Smooth muscle cell (in vitro differentiated cells): ENCODE measurements at regions not wholly inside any gene's neighbourhood (a gene's known extent, or its start where the extent isn't known, plus 50 kb on each side); places are given as distances from the start of the nearest gene placed in this dataset.

ENCODE experiments used
- DNase-seq: peaks from one replicate; lab custom pipeline; 2025; ENCODE audit not compliant: unreplicated experiment; lab: John Stamatoyannopoulos, UW
- H2AFZ ChIP-seq: fragments of 200-600 bp; sonication (generic); 2 replicates; pipeline ENCODE4 v1.6.0; 2016; ENCODE audit warnings: antibody characterized with exemption, low read depth, mild to moderate bottlenecking
- H3F3A ChIP-seq: fragments of 200-600 bp; sonication (generic); 2 replicates; pipeline ENCODE4 v1.6.0; 2017; ENCODE audit warnings: antibody characterized with exemption, low read depth
- H3K27ac ChIP-seq: fragments of 200-600 bp; sonication (generic); 2 replicates; pipeline ENCODE4 v1.5.1; 2016; ENCODE audit warnings: low read depth, mild to moderate bottlenecking
- H3K27me3 ChIP-seq: fragments of 200-600 bp; sonication (generic); 2 replicates; pipeline ENCODE4 v1.6.1; 2016; ENCODE audit warnings: low read depth, mild to moderate bottlenecking
- H3K36me3 ChIP-seq: fragments of 200-600 bp; sonication (generic); 2 replicates; pipeline ENCODE4 v1.5.1; 2016; ENCODE audit warnings: low read depth
- H3K4me1 ChIP-seq: fragments of 200-600 bp; sonication (generic); 2 replicates; pipeline ENCODE4 v1.5.1; 2016; ENCODE audit warnings: low read depth
- H3K4me2 ChIP-seq: fragments of 200-600 bp; sonication (generic); 2 replicates; pipeline ENCODE4 v1.6.0; 2016; ENCODE audit warnings: mild to moderate bottlenecking
- H3K4me3 ChIP-seq: fragments of 200-600 bp; sonication (generic); 2 replicates; pipeline ENCODE4 v1.5.1; 2016; ENCODE audit warnings: mild to moderate bottlenecking
- H3K79me2 ChIP-seq: fragments of 200-600 bp; sonication (generic); 2 replicates; pipeline ENCODE4 v1.6.0; 2016; ENCODE audit warnings: low read depth, mild to moderate bottlenecking
- H3K9ac ChIP-seq: fragments of 200-600 bp; sonication (generic); 2 replicates; pipeline ENCODE4 v1.6.0; 2016; ENCODE audit warnings: low read depth
- H3K9me3 ChIP-seq: fragments of 200-600 bp; sonication (generic); replicated peaks from 2 replicates; pipeline ENCODE4 v1.5.1; 2016; ENCODE audit warnings: low read depth
- H4K20me1 ChIP-seq: fragments of 200-600 bp; sonication (generic); 2 replicates; pipeline ENCODE4 v1.6.0; 2016; ENCODE audit warnings: low read depth
- WGBS: methylation state at CpG from one replicate; pipeline ENCODE4 v1.1.7; 2016; ENCODE audit warnings: low lambda C conversion rate; 5-methylcytosine and 5-hydroxymethylcytosine counted together
- TF ChIP-seq, protein P1 (sequence below): fragments of 200-600 bp; sonication (generic); IDR thresholded peaks from 2 replicates; pipeline ENCODE4 v1.5.1; 2017; ENCODE audit warnings: borderline replicate concordance, mild to moderate bottlenecking, antibody characterized with exemption; ENCODE audit not compliant: insufficient read depth, poor library complexity, severe bottlenecking

DNA sequence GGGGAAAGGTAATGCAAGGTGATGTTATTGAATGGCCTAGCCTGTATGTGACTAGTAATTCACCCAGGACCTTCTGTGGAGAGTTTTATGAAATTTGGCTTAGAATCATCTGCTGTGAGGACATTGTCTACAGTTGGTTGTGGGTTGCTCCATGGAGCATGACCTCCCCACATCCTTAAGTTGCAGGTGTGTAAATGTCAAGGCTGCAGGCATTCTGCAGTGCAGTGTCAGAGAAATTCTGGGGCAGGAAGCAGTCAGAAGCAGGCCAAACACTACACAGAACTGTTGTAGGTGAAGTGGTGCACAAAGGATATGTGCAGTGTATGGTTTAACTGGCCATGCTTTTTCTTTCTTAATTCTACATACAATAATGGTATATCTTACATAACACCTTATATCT is 588.3 kb downstream of the EBF1 start:
- TF ChIP-seq, protein P1, sequence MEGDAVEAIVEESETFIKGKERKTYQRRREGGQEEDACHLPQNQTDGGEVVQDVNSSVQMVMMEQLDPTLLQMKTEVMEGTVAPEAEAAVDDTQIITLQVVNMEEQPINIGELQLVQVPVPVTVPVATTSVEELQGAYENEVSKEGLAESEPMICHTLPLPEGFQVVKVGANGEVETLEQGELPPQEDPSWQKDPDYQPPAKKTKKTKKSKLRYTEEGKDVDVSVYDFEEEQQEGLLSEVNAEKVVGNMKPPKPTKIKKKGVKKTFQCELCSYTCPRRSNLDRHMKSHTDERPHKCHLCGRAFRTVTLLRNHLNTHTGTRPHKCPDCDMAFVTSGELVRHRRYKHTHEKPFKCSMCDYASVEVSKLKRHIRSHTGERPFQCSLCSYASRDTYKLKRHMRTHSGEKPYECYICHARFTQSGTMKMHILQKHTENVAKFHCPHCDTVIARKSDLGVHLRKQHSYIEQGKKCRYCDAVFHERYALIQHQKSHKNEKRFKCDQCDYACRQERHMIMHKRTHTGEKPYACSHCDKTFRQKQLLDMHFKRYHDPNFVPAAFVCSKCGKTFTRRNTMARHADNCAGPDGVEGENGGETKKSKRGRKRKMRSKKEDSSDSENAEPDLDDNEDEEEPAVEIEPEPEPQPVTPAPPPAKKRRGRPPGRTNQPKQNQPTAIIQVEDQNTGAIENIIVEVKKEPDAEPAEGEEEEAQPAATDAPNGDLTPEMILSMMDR, result no peak
- H3K79me2 ChIP-seq, result no peaks in the 10 kb centered on the region
- H3K9me3 ChIP-seq, result no peaks in the 10 kb centered on the region
- no peak overlapping the region for H3K9ac ChIP-seq
- H3K4me1 ChIP-seq, result no peaks in the 10 kb centered on the region
- H3K36me3 ChIP-seq, result no peaks in the 10 kb centered on the region
- H3K27me3 ChIP-seq, result no peaks in the 10 kb centered on the region
- H3K4me2 ChIP-seq, result no peak overlapping the region
- no peak overlapping the region for H3K27ac ChIP-seq
- H4K20me1 ChIP-seq, result no peaks in the 10 kb centered on the region
- no peaks in the 10 kb centered on the region for H3F3A ChIP-seq
- H3K4me3 ChIP-seq, result no peak overlapping the region
- H2AFZ ChIP-seq, result no peak overlapping the region
- no peak for DNase-seq

DNA sequence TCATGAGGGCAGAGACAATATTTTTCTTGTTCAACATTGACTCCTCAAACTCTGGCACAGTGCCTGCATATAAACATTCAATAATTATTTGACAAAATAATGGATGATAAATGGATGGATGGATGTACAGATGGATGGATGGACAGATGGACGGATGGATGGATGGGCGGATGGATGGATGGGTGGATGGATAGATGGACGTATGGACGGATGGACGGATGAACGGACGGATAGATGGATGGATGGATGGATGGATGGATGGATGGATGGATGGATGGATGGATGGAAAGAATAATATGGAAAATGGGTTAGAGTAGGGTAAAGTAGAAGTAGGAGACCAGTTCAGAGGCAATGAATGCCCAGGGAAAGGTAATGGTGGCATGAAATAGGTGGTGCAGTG is 589.2 kb downstream of the EBF1 start:
- no peak overlapping the region for H2AFZ ChIP-seq
- H3K4me3 ChIP-seq, result no peak overlapping the region
- TF ChIP-seq, protein P1, result no peak
- H3K9me3 ChIP-seq, result no peaks in the 10 kb centered on the region
- H3K27ac ChIP-seq, result no peak overlapping the region
- no peak overlapping the region for H3K9ac ChIP-seq
- no peaks in the 10 kb centered on the region for H3F3A ChIP-seq
- H3K79me2 ChIP-seq, result no peaks in the 10 kb centered on the region
- H4K20me1 ChIP-seq, result no peaks in the 10 kb centered on the region
- no peak overlapping the region for H3K4me2 ChIP-seq
- no peaks in the 10 kb centered on the region for H3K4me1 ChIP-seq
- no peaks in the 10 kb centered on the region for H3K36me3 ChIP-seq
- DNase-seq, result no peak
- 95% methylated on average over 7 of the region's 7 CpGs for WGBS
- no peaks in the 10 kb centered on the region for H3K27me3 ChIP-seq

DNA sequence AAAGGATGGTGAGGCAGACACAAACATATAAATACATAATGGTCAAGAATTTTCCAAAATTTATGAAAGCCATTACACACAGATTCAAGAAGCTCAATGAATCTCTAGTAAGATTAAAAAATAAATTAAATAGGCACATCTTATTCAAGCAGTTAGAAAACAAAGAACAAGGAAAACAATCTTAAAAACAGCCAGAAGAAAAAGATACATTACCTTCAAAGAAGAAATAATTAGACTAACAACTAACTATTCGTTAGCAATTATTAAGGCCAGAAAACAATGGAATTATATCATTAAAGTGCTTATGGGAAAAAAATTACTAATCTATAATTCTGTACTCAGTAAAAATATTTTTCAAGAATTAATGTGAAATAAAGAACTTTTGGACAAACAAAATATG is 593.1 kb downstream of the EBF1 start:
- no peaks in the 10 kb centered on the region for H3K4me1 ChIP-seq
- TF ChIP-seq, protein P1, result no peak
- 89% methylated on average over 1 of the region's 1 CpG for WGBS

DNA sequence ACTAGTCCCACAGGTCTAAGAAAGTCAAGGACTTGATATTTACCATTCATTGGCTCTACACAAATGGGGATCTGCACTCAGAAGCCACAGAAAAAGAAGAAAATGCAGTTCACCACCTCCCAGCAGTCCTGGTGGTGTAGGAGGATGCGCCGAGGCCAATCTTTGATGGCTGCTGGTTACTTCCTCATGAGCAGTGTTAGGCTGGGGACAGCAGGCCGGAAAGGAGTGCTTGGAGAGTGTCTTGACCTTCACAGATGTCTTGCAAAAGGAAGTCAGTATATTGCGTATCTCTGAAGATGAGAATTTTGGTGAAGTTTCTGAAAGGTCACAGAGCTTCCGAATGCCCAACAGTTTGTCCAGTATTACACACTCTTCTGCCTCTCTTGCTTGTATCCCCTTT is 597.0 kb downstream of the EBF1 start:
- no peak overlapping the region for H3K27ac ChIP-seq
- no peaks in the 10 kb centered on the region for H3K79me2 ChIP-seq
- DNase-seq, result no peak
- H3K4me1 ChIP-seq, result no peaks in the 10 kb centered on the region
- 90% methylated on average over 5 of the region's 5 CpGs for WGBS
- no peak overlapping the region for H3K9ac ChIP-seq
- H3K4me2 ChIP-seq, result no peak overlapping the region
- no peaks in the 10 kb centered on the region for H4K20me1 ChIP-seq
- no peaks in the 10 kb centered on the region for H3K27me3 ChIP-seq
- no peak overlapping the region for H2AFZ ChIP-seq
- no peaks in the 10 kb centered on the region for H3K36me3 ChIP-seq
- H3K9me3 ChIP-seq, result no peaks in the 10 kb centered on the region
- H3F3A ChIP-seq, result no peaks in the 10 kb centered on the region
- TF ChIP-seq, protein P1, result no peak
- H3K4me3 ChIP-seq, result no peak overlapping the region

More for the DNA sequence above, 593.1 kb downstream of the EBF1 start:
- no peaks in the 10 kb centered on the region for H3K27me3 ChIP-seq
- no peaks in the 10 kb centered on the region for H3F3A ChIP-seq
- H2AFZ ChIP-seq, result no peak overlapping the region
- no peaks in the 10 kb centered on the region for H3K79me2 ChIP-seq
- H3K9ac ChIP-seq, result no peak overlapping the region
- H4K20me1 ChIP-seq, result no peaks in the 10 kb centered on the region
- H3K27ac ChIP-seq, result no peak overlapping the region
- DNase-seq, result no peak
- H3K4me3 ChIP-seq, result no peak overlapping the region
- no peak overlapping the region for H3K4me2 ChIP-seq
- H3K36me3 ChIP-seq, result no peaks in the 10 kb centered on the region
- H3K9me3 ChIP-seq, result no peaks in the 10 kb centered on the region
